ENCODE measurements at regions not wholly inside any gene's neighbourhood (a gene's known extent, or its start where the extent isn't known, plus 50 kb on each side); places are given as distances from the start of the nearest gene placed in this dataset.
A peak's percentile ranks its signal among the peaks of the same experiment; 100 is the strongest.

DNA sequence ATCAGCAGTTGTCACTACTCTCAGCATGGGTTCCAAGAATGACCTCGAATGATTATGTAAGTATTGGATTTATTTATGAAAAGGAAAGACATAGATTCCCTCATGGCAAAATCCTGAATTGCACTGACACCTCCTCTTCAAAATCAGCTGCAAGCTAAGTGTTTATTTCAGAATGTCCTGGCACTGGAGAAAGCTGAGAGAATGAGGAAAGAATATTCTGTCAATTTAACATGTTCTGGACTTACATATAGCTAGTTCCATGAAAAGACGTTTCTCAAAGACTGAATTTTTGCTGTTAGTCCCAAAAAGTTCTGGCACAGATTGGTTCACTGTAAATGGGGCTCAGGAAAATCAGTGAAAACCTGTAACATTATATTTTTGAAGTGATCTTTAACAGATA lies 120.3 kb downstream of the NREP start:
- no peak overlapping the region for H2BK5ac ChIP-seq (ENCODE audit: low read depth, low read length, poor library complexity, severe bottlenecking)
- no peaks in the 10 kb centered on the region for H3K36me3 ChIP-seq (ENCODE audit: control insufficient read depth in 1 of 2, insufficient read depth in 2 of 2, low read depth in 1 of 2, low read length in 2 of 2)
- H3K14ac ChIP-seq (ENCODE audit: low read length in 2 of 2), result no peak overlapping the region
- WGBS, result 62% methylated on average over 1 of the region's 2 CpGs
- no peak overlapping the region for H3K27ac ChIP-seq (ENCODE audit: low read length, poor library complexity, severe bottlenecking)
- H3K23ac ChIP-seq (ENCODE audit: low read length in 2 of 2), result no peak overlapping the region
- peaks cover 44% of the 10 kb centered on the region for H3K9me3 ChIP-seq (ENCODE audit: control insufficient read depth, low read length)
- H4K8ac ChIP-seq (ENCODE audit: low read length), result no peak overlapping the region
- H3K4ac ChIP-seq (ENCODE audit: low read depth in 1 of 2, low read length in 2 of 2), result no peak overlapping the region
- no peak overlapping the region for H4K91ac ChIP-seq (ENCODE audit: low read length)
- H2BK120ac ChIP-seq (ENCODE audit: low read depth, low read length), result no peak overlapping the region
- H3K4me3 ChIP-seq (ENCODE audit: insufficient read depth in 1 of 2, low read depth in 1 of 2, low read length in 2 of 2), result no peak overlapping the region
- H3K9ac ChIP-seq (ENCODE audit: low read length), result no peak overlapping the region
- H2AFZ ChIP-seq (ENCODE audit: low read depth, low read length), result no peak overlapping the region
- H2AK5ac ChIP-seq (ENCODE audit: low read length, severe bottlenecking), result no peak overlapping the region
- no peak overlapping the region for H3K18ac ChIP-seq (ENCODE audit: low read depth in 1 of 2, low read length in 2 of 2)
- no peak overlapping the region for H3K4me2 ChIP-seq (ENCODE audit: low read length, poor library complexity, severe bottlenecking)
- no peaks in the 10 kb centered on the region for H3K4me1 ChIP-seq (ENCODE audit: control insufficient read depth, insufficient read depth, low read depth, low read length)
- DNase-seq, result no peak
- H3K79me1 ChIP-seq (replicated peaks; ENCODE audit: low read length, poor library complexity, severe bottlenecking), result no peaks in the 10 kb centered on the region
- no peak overlapping the region for H2BK15ac ChIP-seq (ENCODE audit: low read depth, poor library complexity, severe bottlenecking)
- no peaks in the 10 kb centered on the region for H3K27me3 ChIP-seq (ENCODE audit: control insufficient read depth in 1 of 2, insufficient read depth in 1 of 2, low read length in 2 of 2)
- no peak overlapping the region for H2BK12ac ChIP-seq (ENCODE audit: low read length in 2 of 2)

DNA sequence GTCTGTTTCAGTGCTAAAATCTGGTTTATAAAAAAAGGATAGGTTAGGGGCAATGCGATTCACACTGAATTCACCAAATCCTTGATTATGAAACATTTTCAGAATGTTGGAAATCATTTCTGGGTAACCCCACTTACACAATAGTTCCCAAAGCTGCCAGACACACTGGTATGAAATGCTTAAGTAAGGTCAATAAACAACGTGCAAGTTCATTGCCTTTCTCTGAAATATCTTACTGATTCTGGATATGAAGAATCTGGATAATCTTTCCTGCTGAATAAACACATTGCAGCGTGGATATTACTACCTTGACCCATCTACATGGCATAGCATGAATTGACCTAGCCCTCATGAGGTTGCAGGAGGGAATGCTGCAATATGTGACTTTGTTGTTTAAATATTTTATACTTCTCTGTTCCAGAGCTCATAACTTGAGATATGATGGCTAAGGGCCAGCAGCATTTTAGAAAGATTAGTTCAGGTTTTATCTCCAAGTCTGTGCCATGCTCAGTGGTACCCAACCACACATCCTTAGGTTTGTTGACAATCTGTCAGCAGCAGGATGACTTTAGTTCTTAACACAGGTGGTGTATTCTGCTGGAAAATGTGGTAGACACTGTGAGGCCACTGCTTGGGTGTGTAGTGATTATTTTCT lies 121.0 kb downstream of the NREP start:
- Histone ChIP-seq H2BK15ac (ENCODE audit: low read depth, poor library complexity, severe bottlenecking) (no peak overlapping the region), H2BK5ac (ENCODE audit: low read depth, low read length, poor library complexity, severe bottlenecking) (no peak overlapping the region), H3K4me1 (ENCODE audit: control insufficient read depth, insufficient read depth, low read depth, low read length) (no peaks in the 10 kb centered on the region), H3K23ac (ENCODE audit: low read length in 2 of 2) (no peak overlapping the region), H2AFZ (ENCODE audit: low read depth, low read length) (no peak overlapping the region), H3K4ac (ENCODE audit: low read depth in 1 of 2, low read length in 2 of 2) (no peak overlapping the region), H2BK120ac (ENCODE audit: low read depth, low read length) (no peak overlapping the region), H3K27ac (ENCODE audit: low read length, poor library complexity, severe bottlenecking) (no peak overlapping the region), H3K9me3 (ENCODE audit: control insufficient read depth, low read length) (peaks cover 44% of the 10 kb centered on the region), H3K79me1 (replicated peaks; ENCODE audit: low read length, poor library complexity, severe bottlenecking) (no peaks in the 10 kb centered on the region), H4K8ac (ENCODE audit: low read length) (no peak overlapping the region), H4K91ac (ENCODE audit: low read length) (no peak overlapping the region), H3K14ac (ENCODE audit: low read length in 2 of 2) (no peak overlapping the region), H2BK12ac (ENCODE audit: low read length in 2 of 2) (no peak overlapping the region), H3K4me3 (ENCODE audit: insufficient read depth in 1 of 2, low read depth in 1 of 2, low read length in 2 of 2) (no peak overlapping the region), H3K18ac (ENCODE audit: low read depth in 1 of 2, low read length in 2 of 2) (no peak overlapping the region), H3K9ac (ENCODE audit: low read length) (no peak overlapping the region), H2AK5ac (ENCODE audit: low read length, severe bottlenecking) (no peak overlapping the region), H3K27me3 (ENCODE audit: control insufficient read depth in 1 of 2, insufficient read depth in 1 of 2, low read length in 2 of 2) (no peaks in the 10 kb centered on the region), H3K36me3 (ENCODE audit: control insufficient read depth in 1 of 2, insufficient read depth in 2 of 2, low read depth in 1 of 2, low read length in 2 of 2) (no peaks in the 10 kb centered on the region), H3K4me2 (ENCODE audit: low read length, poor library complexity, severe bottlenecking) (no peak overlapping the region)
- DNase-seq, result no peak
- 83% methylated on average over 3 of the region's 3 CpGs for WGBS

DNA sequence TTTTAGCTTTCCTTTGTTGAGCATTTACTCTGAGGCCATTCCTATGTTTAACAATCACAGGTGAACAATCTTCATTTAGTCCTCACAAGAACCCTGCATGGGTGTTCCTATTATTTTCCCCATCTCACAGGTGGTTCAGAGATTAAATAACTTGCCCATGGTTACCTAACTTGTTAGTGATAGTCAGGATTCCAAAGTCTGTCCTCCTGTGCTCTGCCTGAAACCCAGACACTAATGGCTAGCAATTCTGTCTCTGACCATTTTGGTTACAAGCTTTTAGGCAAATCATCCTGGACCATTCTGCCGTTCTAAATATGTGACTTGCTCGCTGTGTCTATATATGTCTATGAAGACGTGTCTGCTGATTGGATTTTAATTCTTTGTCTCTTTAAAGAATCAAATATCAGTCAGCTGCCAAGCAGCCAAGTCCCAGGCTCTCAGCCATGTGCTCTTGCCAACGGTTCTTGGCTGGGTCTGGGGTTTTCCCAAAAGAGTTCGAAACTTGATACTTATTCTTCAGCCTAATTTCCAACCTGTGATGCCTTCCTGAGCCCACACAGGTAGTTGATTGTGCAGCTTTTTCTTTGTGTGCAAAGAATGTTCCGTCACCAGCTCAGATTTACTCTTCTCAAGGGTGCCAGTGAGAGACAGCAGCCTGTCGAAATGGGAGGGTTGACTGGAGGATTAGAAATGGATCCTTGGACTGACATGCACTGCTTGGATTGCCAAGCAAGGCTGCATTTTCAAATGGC lies 121.7 kb downstream of the NREP start:
- Histone ChIP-seq H4K91ac (ENCODE audit: low read length) (no peak overlapping the region), H3K18ac (ENCODE audit: low read depth in 1 of 2, low read length in 2 of 2) (no peak overlapping the region), H2BK12ac (ENCODE audit: low read length in 2 of 2) (no peak overlapping the region), H2BK120ac (ENCODE audit: low read depth, low read length) (no peak overlapping the region), H2BK15ac (ENCODE audit: low read depth, poor library complexity, severe bottlenecking) (no peak overlapping the region), H3K14ac (ENCODE audit: low read length in 2 of 2) (no peak overlapping the region), H3K4me3 (ENCODE audit: insufficient read depth in 1 of 2, low read depth in 1 of 2, low read length in 2 of 2) (no peak overlapping the region), H3K36me3 (ENCODE audit: control insufficient read depth in 1 of 2, insufficient read depth in 2 of 2, low read depth in 1 of 2, low read length in 2 of 2) (no peaks in the 10 kb centered on the region), H3K9ac (ENCODE audit: low read length) (no peak overlapping the region), H2AK5ac (ENCODE audit: low read length, severe bottlenecking) (no peak overlapping the region), H3K4me1 (ENCODE audit: control insufficient read depth, insufficient read depth, low read depth, low read length) (no peaks in the 10 kb centered on the region), H3K4me2 (ENCODE audit: low read length, poor library complexity, severe bottlenecking) (no peak overlapping the region), H2AFZ (ENCODE audit: low read depth, low read length) (no peak overlapping the region), H3K4ac (ENCODE audit: low read depth in 1 of 2, low read length in 2 of 2) (no peak overlapping the region), H3K23ac (ENCODE audit: low read length in 2 of 2) (no peak overlapping the region), H3K9me3 (ENCODE audit: control insufficient read depth, low read length) (peaks cover 39% of the 10 kb centered on the region), H3K27ac (ENCODE audit: low read length, poor library complexity, severe bottlenecking) (no peak overlapping the region), H3K79me1 (replicated peaks; ENCODE audit: low read length, poor library complexity, severe bottlenecking) (no peaks in the 10 kb centered on the region), H2BK5ac (ENCODE audit: low read depth, low read length, poor library complexity, severe bottlenecking) (no peak overlapping the region), H3K27me3 (ENCODE audit: control insufficient read depth in 1 of 2, insufficient read depth in 1 of 2, low read length in 2 of 2) (no peaks in the 10 kb centered on the region), H4K8ac (ENCODE audit: low read length) (no peak overlapping the region)
- 92% methylated on average over 7 of the region's 7 CpGs for WGBS
- DNase-seq, result no peak

DNA sequence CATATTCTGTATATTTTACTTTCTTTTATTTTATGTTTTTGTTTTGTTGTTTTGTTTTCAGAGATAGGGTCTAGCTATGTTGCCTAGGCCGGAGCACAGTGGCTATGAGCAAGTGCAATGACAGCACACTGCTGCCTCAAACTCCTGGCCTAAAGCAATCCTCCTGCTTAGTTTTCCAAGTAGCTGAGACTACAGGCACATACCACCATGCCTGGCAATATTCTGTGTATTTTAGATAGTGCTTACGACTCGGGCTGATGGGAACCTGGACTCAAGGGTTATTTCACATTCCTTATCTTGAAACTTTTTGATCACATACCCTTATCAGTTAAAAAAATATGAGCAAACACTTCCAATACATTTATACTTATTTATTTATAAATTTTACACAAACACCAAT lies 119.0 kb upstream of the STARD4 start:
- no peak overlapping the region for H2BK120ac ChIP-seq (ENCODE audit: low read depth, low read length)
- H3K4me3 ChIP-seq (ENCODE audit: insufficient read depth in 1 of 2, low read depth in 1 of 2, low read length in 2 of 2), result no peak overlapping the region
- H3K23ac ChIP-seq (ENCODE audit: low read length in 2 of 2), result no peak overlapping the region
- H3K4ac ChIP-seq (ENCODE audit: low read depth in 1 of 2, low read length in 2 of 2), result no peak overlapping the region
- H3K79me1 ChIP-seq (replicated peaks; ENCODE audit: low read length, poor library complexity, severe bottlenecking), result no peaks in the 10 kb centered on the region
- H2AK5ac ChIP-seq (ENCODE audit: low read length, severe bottlenecking), result no peak overlapping the region
- no peak overlapping the region for H2BK15ac ChIP-seq (ENCODE audit: low read depth, poor library complexity, severe bottlenecking)
- H3K18ac ChIP-seq (ENCODE audit: low read depth in 1 of 2, low read length in 2 of 2), result peak overlapping the region in 1 of 2 experiments; percentile 18
- no peaks in the 10 kb centered on the region for H3K36me3 ChIP-seq (ENCODE audit: control insufficient read depth in 1 of 2, insufficient read depth in 2 of 2, low read depth in 1 of 2, low read length in 2 of 2)
- H3K9me3 ChIP-seq (ENCODE audit: control insufficient read depth, low read length), result peaks cover 2% of the 10 kb centered on the region
- WGBS, result 100% methylated on average over 3 of the region's 3 CpGs
- no peak overlapping the region for H3K4me2 ChIP-seq (ENCODE audit: low read length, poor library complexity, severe bottlenecking)
- H3K4me1 ChIP-seq (ENCODE audit: control insufficient read depth, insufficient read depth, low read depth, low read length), result no peaks in the 10 kb centered on the region
- no peak overlapping the region for H3K14ac ChIP-seq (ENCODE audit: low read length in 2 of 2)
- H4K91ac ChIP-seq (ENCODE audit: low read length), result no peak overlapping the region
- no peak overlapping the region for H3K27ac ChIP-seq (ENCODE audit: low read length, poor library complexity, severe bottlenecking)
- H2AFZ ChIP-seq (ENCODE audit: low read depth, low read length), result no peak overlapping the region
- no peaks in the 10 kb centered on the region for H3K27me3 ChIP-seq (ENCODE audit: control insufficient read depth in 1 of 2, insufficient read depth in 1 of 2, low read length in 2 of 2)
- no peak for DNase-seq
- H2BK5ac ChIP-seq (ENCODE audit: low read depth, low read length, poor library complexity, severe bottlenecking), result no peak overlapping the region
- no peak overlapping the region for H4K8ac ChIP-seq (ENCODE audit: low read length)
- H3K9ac ChIP-seq (ENCODE audit: low read length), result no peak overlapping the region
- no peak overlapping the region for H2BK12ac ChIP-seq (ENCODE audit: low read length in 2 of 2)

Data from mesenchymal stem cell (in vitro differentiated cells and primary cell).